B cell (primary cell): ENCODE measurements at regions not wholly inside any gene's neighbourhood (a gene's known extent, or its start where the extent isn't known, plus 50 kb on each side); places are given as distances from the start of the nearest gene placed in this dataset.

Experiments used
- ATAC-seq: fragments of 200-7000 bp; cut with Tn5 transposase; one replicate; pipeline ENCODE4 v1.10.0; 2021; ENCODE audit warnings: low read depth, mild to moderate bottlenecking, moderate number of reproducible peaks, moderate library complexity
- CTCF ChIA-PET: fragments of 350-600 bp; sonication (Branson Sonifier 250); formaldehyde crosslinking; loops from one replicate; lab custom pipeline; 2021; ENCODE audit warnings: antibody characterized with exemption, inconsistent platforms; lab: Charles Lee
- POLR2A ChIA-PET: fragments of 350-600 bp; sonication (Branson Sonifier 250); formaldehyde crosslinking; loops from one replicate; lab custom pipeline; 2021; ENCODE audit warnings: antibody characterized with exemption; lab: Charles Lee
- DNase-seq: peaks from one replicate; pipeline ENCODE4 v3.0.0; 2013
- H2AFZ ChIP-seq: 2 replicates; pipeline ENCODE4 v1.6.1; 2012; ENCODE audit warnings: mild to moderate bottlenecking, low read depth, low read length; ENCODE audit not compliant: insufficient read depth, poor library complexity, severe bottlenecking
- H3K27ac ChIP-seq, 2 donors: 1 replicate in 1 of 2; 2 replicates in 1 of 2; pipeline ENCODE4 v1.5.1; 2012 to 2013; ENCODE audit warnings: low read length in 2 of 2, mild to moderate bottlenecking in 2 of 2, moderate library complexity in 1 of 2
- H3K27me3 ChIP-seq, 4 experiments: fragments of 200-600 bp in 1 of 4; sonication (generic) in 1 of 4; replicated peaks in 1 of 4; 1 replicate in 2 of 4; 2 replicates in 2 of 4; pipeline versions ENCODE4 v1.6.1 to v1.7.0; 2013 to 2016; ENCODE audit warnings: low read length in 3 of 4, mild to moderate bottlenecking in 2 of 4, mixed read lengths in 1 of 4, moderate library complexity in 1 of 4; ENCODE audit not compliant: insufficient read depth in 4 of 4, control insufficient read depth in 3 of 4; ENCODE audit errors: control extremely low read depth in 1 of 4
- H3K36me3 ChIP-seq, 2 experiments: replicated peaks in 1 of 2; 1 replicate in 1 of 2; 2 replicates in 1 of 2; pipeline versions ENCODE4 v1.6.1 to v1.7.1; 2013; ENCODE audit warnings: low read length in 1 of 2; ENCODE audit not compliant: insufficient read depth in 2 of 2, control insufficient read depth in 1 of 2; ENCODE audit errors: control extremely low read depth in 1 of 2, extremely low read depth in 1 of 2
- H3K4me1 ChIP-seq, 2 donors: fragments of 200-600 bp in 1 of 2; sonication (generic) in 1 of 2; 1 replicate in 1 of 2; 2 replicates in 1 of 2; pipeline versions ENCODE4 v1.5.1 to v1.6.1; 2013 to 2017; ENCODE audit warnings: low read length in 2 of 2; ENCODE audit not compliant: control insufficient read depth in 2 of 2, insufficient read depth in 2 of 2
- H3K4me2 ChIP-seq: replicated peaks from 2 replicates; pipeline ENCODE3; 2012; ENCODE audit warnings: mild to moderate bottlenecking, low read depth, low read length; ENCODE audit not compliant: poor library complexity, severe bottlenecking
- H3K4me3 ChIP-seq, 5 experiments: fragments of 200-600 bp in 1 of 5; sonication (generic) in 1 of 5; 1 replicate in 3 of 5; 2 replicates in 2 of 5; pipeline versions ENCODE4 v1.5.1 to v1.7.0; 2011 to 2016; ENCODE audit warnings: low read length in 4 of 5, mild to moderate bottlenecking in 4 of 5, low read depth in 2 of 5, control low read depth in 1 of 5, moderate library complexity in 1 of 5; ENCODE audit not compliant: insufficient read depth in 1 of 5; ENCODE audit errors: control extremely low read depth in 1 of 5, extremely low read depth in 1 of 5
- H3K79me2 ChIP-seq: fragments of 200-600 bp; sonication (generic); one replicate; pipeline ENCODE4 v1.6.0; 2016; ENCODE audit warnings: low read length; ENCODE audit not compliant: control insufficient read depth, insufficient read depth
- H3K9ac ChIP-seq: fragments of 200-600 bp; sonication (generic); 2 replicates; pipeline ENCODE4 v1.6.1; 2017; ENCODE audit warnings: mild to moderate bottlenecking, low read length, moderate library complexity
- H3K9me3 ChIP-seq, 3 donors: one replicate each; pipeline versions ENCODE4 v1.6.1 to v1.7.1; 2013; ENCODE audit warnings: low read length in 2 of 3; ENCODE audit not compliant: control insufficient read depth in 2 of 3, insufficient read depth in 1 of 3; ENCODE audit errors: control extremely low read depth in 1 of 3
- H4K20me1 ChIP-seq: 2 replicates; pipeline ENCODE4 v1.6.0; 2012; ENCODE audit warnings: mild to moderate bottlenecking, low read length; ENCODE audit not compliant: insufficient read depth, control insufficient read depth, poor library complexity, severe bottlenecking
- H3K27ac Mint-ChIP-seq: one replicate; pipeline ENCODE4 v1.8.0; 2021; ENCODE audit warnings: mixed read lengths
- H3K27me3 Mint-ChIP-seq: one replicate; pipeline ENCODE4 v1.8.0; 2021; ENCODE audit warnings: mixed read lengths
- H3K4me1 Mint-ChIP-seq: one replicate; pipeline ENCODE4 v1.8.0; 2021; ENCODE audit warnings: mixed read lengths
- H3K4me3 Mint-ChIP-seq: one replicate; pipeline ENCODE4 v1.8.0; 2021; ENCODE audit warnings: mixed read lengths
- H3K9me3 Mint-ChIP-seq: one replicate; pipeline ENCODE4 v1.8.0; 2022; ENCODE audit warnings: mixed read lengths; ENCODE audit not compliant: insufficient read depth
- EZH2 ChIP-seq: IDR thresholded peaks from 2 replicates; pipeline ENCODE4 v1.6.1; 2012; ENCODE audit warnings: borderline replicate concordance, low read depth, mild to moderate bottlenecking, moderate library complexity, low read length; ENCODE audit not compliant: insufficient read depth, poor library complexity, severe bottlenecking
- WGBS: methylation state at CpG from one replicate; pipeline ENCODE4 v1.1.5; 2013; ENCODE audit warnings: missing lambda C conversion rate; ENCODE audit not compliant: insufficient coverage; 5-methylcytosine and 5-hydroxymethylcytosine counted together
- intact Hi-C: fragments of 100-400 bp; cut with micrococcal nuclease; formaldehyde crosslinking; loops from one replicate; pipeline ENCODE4 v1.10.0; 2022
- TF ChIP-seq, protein P1 (sequence below): fragments of 200-600 bp; IDR thresholded peaks from one replicate; pipeline ENCODE4 v1.8.0; 2022; ENCODE audit warnings: antibody characterized with exemption, mild to moderate bottlenecking

DNA sequence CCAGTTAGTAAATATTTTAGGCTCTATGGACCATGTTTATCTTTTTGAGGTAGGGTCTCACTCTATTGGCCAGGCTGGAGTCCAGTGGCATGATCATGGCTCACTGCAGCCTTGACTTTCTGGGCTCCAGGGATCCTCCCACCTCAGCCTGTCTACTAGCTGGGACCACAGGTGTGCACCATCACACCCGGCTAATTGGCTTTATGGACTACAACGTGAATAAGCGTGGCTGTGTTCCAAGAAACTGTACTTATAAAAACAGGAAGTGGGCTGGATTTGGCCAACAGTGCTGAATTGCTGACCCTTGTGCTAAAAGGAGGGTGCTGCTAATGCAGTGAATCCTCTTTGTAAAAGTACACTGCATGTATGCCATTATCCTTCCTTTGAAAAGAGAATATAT lies 111.7 kb upstream of the CDK13 start:
- intact Hi-C loops = no loop called here
- no peaks in the 10 kb centered on the region for H3K79me2 ChIP-seq
- Mint-ChIP-seq H3K9me3 (no peaks in the 10 kb centered on the region), H3K4me1 (peaks cover 6% of the 10 kb centered on the region), H3K27me3 (peaks cover 57% of the 10 kb centered on the region), H3K4me3 (no peak overlapping the region), H3K27ac (no peak overlapping the region)
- ATAC-seq (no peak), DNase-seq (no peak)
- no peaks in the 10 kb centered on the region for H4K20me1 ChIP-seq
- 27% methylated on average over 3 of the region's 3 CpGs for WGBS
- no peak overlapping the region for H3K27ac ChIP-seq
- H3K27me3 ChIP-seq = peaks cover 0 to 14% (median 11%) of the 10 kb centered on the region in 4 experiments
- H3K4me3 ChIP-seq = no peak overlapping the region
- TF ChIP-seq EZH2 = no peak
- TF ChIP-seq, protein P1, sequence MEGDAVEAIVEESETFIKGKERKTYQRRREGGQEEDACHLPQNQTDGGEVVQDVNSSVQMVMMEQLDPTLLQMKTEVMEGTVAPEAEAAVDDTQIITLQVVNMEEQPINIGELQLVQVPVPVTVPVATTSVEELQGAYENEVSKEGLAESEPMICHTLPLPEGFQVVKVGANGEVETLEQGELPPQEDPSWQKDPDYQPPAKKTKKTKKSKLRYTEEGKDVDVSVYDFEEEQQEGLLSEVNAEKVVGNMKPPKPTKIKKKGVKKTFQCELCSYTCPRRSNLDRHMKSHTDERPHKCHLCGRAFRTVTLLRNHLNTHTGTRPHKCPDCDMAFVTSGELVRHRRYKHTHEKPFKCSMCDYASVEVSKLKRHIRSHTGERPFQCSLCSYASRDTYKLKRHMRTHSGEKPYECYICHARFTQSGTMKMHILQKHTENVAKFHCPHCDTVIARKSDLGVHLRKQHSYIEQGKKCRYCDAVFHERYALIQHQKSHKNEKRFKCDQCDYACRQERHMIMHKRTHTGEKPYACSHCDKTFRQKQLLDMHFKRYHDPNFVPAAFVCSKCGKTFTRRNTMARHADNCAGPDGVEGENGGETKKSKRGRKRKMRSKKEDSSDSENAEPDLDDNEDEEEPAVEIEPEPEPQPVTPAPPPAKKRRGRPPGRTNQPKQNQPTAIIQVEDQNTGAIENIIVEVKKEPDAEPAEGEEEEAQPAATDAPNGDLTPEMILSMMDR = no peak
- H3K9ac ChIP-seq = no peak overlapping the region
- no peak overlapping the region for H3K4me2 ChIP-seq
- no peaks in the 10 kb centered on the region for H3K9me3 ChIP-seq
- ChIA-PET POLR2A (no interaction called here), CTCF (no interaction called here)
- H2AFZ ChIP-seq = no peak overlapping the region
- no peaks in the 10 kb centered on the region for H3K36me3 ChIP-seq
- H3K4me1 ChIP-seq = peaks cover 0 to 3% of the 10 kb centered on the region in 2 donors

DNA sequence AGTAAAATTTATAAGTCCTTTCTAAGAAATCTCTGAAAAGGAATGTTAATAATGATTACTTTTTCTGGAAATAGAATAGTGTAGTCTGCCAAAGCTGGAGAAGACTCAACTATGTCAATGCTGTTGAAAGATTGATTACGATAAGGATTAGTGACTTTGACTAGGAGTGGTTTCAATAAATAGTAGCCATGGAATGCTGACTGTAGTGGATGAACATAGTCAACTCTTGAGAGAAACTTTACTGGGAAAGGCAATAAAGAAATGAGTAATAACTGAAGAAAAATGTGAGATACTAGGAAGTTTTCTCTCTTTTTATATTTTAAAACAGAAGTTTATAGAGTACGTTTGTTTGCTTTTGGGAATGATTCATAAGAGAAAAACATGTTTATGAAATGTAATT lies 105.0 kb upstream of the CDK13 start:
- ChIA-PET POLR2A (no interaction called here), CTCF (no interaction called here)
- H3K27ac Mint-ChIP-seq = no peak overlapping the region
- intact Hi-C loops = no loop called here
- ATAC-seq = no peak
- WGBS = 100% methylated on average over 1 of the region's 2 CpGs
- no peaks in the 10 kb centered on the region for H3K4me1 Mint-ChIP-seq
- no peaks in the 10 kb centered on the region for H3K79me2 ChIP-seq
- H4K20me1 ChIP-seq = no peaks in the 10 kb centered on the region
- peaks cover 0 to 4% (median 2%) of the 10 kb centered on the region in 4 experiments for H3K27me3 ChIP-seq
- H3K4me3 ChIP-seq = no peak overlapping the region
- no peaks in the 10 kb centered on the region for H3K4me1 ChIP-seq
- H3K9ac ChIP-seq = no peak overlapping the region
- H3K27me3 Mint-ChIP-seq = peaks cover 21% of the 10 kb centered on the region
- no peak overlapping the region for H3K4me2 ChIP-seq
- no peak overlapping the region for H3K4me3 Mint-ChIP-seq
- no peaks in the 10 kb centered on the region for H3K36me3 ChIP-seq
- TF ChIP-seq, protein P1 = no peak
- TF ChIP-seq EZH2 = no peak
- H2AFZ ChIP-seq = no peak overlapping the region
- DNase-seq = no peak
- no peaks in the 10 kb centered on the region for H3K9me3 Mint-ChIP-seq
- no peak overlapping the region for H3K27ac ChIP-seq
- no peaks in the 10 kb centered on the region for H3K9me3 ChIP-seq
